ENCODE measurements at regions not wholly inside any gene's neighbourhood (a gene's known extent, or its start where the extent isn't known, plus 50 kb on each side); places are given as distances from the start of the nearest gene placed in this dataset.
"Not testable (repeated sequence)": the region's sequence is repeated elsewhere in the genome, so short reads cannot be mapped to it uniquely, and the experiment has no call there.

DNA sequence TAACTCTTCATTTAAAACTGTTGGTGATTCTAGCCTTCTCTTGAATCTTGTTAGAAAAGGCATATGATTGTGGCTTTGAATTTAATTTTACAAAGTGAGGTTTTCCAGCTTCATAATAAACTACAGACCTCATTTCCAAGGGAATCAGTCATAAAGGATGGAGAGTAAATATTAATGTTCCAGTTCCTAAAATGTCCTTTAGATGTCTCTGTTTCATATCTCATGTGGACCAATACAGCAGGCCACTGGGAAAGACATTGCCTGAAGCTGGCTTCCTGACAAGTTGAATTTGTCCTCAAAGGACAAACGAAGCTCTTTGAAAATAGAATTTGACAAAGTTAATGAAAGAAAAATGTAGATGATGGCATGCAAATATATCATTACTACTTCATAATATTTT lies 125.4 kb downstream of the ZNF330 start:
- DNase-seq (ENCODE audit: low read depth) = no peak

DNA sequence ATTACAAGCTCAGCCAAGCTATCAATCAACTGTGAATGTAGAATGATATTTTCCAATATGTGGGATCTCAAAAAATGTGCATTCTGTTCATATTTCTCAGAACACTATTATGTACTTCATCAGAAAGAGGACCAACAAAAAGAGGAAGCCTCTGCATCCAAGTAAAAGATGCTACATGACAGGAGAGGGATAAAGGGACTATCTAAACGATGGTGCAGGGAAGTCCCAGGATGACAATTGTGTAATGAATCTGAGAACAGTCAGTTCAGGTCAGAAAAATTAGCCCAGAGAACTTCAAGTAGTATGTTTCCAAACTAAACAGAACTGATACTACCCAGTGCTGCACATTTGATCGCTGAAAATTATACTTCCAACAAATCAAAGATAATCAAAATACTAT lies 127.0 kb downstream of the ZNF330 start:
- DNase-seq (ENCODE audit: low read depth) = no peak

DNA sequence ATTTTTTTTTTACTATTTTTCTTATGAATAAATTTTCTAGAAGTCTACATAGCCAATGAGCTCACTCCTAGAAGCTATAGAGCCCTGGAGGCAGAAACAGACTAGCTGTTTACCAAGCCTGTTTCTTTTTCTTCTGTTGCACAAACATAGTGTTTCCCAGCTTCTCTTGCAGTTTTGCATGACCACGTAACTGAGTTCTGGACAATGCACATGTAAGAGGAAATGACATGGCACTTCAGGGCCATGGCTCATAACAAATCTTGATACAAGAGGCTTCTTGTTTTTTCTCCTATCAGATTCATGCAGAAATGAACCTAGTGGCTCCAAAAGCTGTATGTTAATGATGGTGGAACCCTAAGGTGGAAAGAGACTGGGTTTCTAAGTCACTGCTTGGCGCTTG lies 127.4 kb downstream of the ZNF330 start:
- no peak for DNase-seq (ENCODE audit: low read depth)

DNA sequence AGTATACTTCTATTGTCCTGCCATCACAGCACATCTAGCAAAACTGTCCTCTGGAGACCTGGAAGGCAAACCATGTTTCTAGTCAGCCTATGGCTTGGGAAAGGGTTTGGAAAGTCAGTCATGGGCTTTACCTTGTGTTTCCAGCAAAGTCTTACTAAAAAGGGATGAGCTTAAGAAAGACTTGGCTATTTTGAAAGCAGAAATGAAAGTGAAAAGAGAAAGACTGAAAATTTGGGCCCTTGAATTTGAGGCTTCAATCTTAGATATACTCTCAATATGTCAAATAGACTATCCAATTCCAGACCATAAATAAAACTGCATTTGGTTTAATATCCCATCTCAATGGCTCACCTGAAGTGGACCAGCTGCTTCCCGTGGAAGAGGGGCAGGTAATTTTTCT lies 127.9 kb downstream of the ZNF330 start:
- DNase-seq (ENCODE audit: low read depth) = no peak

DNA sequence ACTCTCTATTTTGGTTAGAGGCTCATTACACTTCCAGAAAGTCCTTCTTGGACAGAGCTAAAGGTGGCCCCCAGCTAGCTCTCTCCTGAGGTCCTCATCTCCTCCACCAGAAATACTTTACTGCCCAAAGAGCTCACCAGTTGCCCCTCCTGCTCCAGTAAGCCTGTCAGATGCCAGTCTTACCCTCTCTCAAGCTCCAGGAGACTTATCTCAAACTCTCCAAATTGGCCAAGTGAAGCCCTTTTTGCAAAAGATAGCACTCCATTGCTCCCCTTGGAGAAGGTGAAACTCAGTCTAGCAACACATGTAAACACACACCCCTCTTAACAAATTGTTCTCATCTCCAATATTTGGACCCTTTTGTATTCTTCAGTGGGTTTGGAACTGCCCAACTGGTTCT lies 128.5 kb downstream of the ZNF330 start:
- DNase-seq (ENCODE audit: low read depth) = no peak

DNA sequence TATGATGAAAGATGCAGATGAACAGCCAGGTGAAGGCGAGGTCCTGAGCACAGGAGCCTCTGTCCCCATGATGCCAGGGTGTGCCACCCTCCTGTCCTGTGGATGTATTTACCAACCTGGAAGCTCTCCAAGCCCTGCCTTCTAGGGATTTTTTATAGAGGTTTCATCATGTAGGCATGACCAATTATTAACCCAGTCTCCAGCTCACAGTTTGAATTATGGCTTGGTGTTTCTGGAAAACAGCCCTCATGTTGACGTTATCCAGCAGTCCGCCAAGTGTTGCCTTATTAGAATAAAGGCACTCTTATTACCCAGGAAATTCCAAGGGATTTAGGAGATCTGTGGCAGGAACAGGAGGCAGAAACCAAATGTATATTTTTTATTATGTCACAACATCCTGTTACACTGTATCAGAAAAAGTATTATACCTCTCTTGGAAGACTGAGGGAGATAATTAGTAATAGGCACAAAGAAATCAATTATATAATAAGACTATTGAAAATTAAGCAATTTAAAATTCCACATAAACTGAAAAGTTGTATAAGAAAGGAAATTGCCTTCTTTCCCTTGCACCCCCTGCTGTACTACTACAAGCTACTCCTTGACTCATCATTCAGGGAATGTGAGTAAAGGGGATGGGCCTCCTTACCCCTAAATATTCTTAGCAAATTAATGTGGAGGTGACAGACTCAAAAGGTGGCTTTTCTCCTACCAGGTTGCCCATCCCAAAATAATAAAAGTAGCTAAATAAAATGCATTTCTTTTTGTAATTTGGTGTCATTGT lies 129.6 kb downstream of the ZNF330 start:
- peak; percentile 53 for DNase-seq (ENCODE audit: low read depth)

DNA sequence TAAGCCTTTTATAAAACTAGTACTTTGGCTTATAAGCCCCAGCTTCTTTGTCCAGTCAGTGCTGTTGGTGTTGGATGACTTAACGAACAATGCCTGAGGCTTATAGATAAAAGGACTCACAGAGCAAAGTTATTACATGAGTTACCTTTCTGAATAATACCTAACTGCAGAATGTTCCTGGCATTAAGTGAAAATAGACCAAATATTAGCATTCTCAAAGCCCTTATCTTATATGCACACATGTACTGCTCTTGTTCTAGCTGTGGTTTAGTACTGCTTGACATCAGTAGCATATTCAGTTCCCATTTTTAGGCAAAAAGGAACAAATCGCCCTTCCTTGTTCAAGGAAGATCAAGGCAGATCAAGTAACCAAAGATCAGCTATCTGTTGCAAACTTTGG lies 131.6 kb downstream of the ZNF330 start:
- no peak for DNase-seq (ENCODE audit: low read depth)

DNA sequence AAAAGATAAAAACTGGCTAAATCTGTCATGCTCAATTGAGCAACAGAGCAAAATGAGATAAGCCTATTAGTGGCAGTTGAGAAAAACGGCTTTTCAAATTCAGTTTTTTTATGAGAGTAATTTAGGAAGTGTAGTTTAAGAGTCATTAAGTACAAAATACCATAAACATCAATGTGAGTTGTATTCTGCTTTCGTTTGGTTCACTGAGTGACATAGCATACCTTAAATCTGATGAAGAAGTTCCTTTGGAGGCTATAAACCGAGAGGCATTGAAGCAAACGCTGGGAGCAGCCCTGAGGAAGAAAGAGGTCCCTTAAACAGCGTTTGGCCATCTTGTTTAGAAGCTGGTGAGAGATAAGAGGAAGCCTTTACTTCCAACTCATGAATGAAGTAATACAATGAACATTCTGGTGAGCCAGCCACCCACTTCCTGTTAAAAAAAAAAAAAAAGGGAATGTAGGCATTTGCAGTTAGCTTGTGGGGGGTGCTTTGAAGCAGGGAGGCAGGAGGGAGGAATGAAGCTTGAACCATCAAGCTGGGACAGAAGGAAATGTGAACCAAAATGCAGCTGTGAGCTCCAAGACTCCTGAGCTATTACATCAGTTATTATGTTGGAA lies 132.3 kb downstream of the ZNF330 start:
- DNase-seq (ENCODE audit: low read depth) = peak; percentile 56

DNA sequence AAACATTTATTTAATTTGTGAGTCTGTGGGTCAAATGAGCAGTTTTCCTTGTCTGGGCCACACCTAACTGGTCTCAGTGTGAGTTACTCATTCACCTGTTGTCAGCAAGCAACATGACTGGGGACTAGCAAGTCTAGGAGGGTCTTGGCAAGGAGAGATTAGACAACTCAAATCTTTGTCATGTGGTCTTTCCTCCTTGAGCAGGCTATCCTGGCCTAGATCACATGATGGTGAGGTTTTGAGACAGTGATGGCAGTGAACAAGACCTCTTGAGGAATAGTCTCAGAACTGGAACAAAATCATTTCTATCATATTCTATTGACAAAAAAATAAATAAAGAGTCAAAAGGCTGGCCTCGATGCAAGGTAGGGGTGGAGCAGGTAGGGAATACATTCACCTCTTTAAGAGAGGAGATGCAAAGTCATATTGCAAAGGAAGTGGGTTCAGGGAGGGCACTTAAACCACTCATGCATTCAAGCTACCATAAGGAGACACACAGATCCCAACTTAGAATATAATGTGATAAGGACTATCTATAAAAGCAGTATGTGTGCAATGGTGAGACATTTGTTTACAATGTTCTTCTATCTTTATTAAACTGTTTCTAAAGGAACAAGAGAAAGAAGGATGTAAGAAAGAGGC lies 135.7 kb downstream of the ZNF330 start:
- no peak for DNase-seq (ENCODE audit: low read depth)

DNA sequence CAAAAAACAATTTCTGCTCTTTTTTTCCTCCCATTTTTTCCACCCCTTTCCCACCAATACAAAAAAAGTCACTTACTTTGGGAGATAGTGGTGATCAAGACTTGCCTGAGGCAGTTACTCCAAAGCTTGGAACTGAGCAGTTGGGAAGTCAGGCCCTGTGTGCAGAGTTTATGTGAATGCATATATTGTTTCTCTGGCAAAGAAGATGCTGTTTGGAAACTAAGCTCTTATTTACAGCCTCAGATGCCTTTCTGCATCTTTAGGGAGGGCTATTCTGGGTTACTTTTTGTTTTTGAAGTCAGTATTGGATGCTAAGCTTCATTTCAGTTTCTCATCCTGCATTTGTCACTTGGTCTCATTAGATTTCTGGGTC lies 136.3 kb downstream of the ZNF330 start:
- no peak for DNase-seq (ENCODE audit: low read depth)

DNA sequence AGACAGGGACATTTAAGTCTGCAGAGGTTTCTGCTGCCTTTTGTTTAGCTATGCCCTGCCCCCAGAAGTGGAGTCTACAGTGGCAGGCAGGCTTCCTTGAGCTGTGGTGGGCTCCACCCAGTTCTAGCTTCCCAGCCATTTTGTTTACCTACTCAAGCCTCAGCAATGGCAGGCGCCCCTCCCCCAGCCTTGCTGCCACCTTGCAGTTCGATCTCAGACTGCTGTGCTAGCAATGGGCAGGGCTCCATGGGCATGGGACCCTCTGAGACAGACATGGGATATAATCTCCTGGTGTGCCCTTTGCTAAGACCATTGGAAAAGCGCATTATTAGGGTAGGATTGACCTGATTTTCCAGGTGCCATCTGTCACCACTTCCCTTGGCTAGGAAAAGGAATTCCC lies 147.5 kb downstream of the ZNF330 start:
- not testable (repeated sequence) for DNase-seq (ENCODE audit: low read depth)

DNA sequence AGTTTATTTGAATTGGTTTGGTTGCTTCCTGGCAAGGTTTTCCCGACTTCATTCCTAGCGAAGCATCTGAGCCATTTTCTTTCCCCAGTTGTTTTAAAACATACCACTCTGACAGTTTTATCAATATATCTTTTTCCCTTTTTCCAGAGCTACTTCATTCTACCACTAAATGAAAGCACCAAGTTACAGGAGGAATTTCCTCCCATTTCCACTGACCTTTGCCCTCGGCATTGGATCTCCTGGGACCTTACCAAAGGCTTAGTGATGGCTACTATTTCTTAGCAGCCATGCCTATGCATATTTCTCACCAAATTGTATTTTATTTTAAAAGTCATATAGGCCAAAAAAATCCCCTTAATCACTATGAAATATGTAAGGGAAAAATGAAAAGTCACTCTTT lies 150.5 kb downstream of the ZNF330 start:
- DNase-seq (ENCODE audit: low read depth) = no peak

DNA sequence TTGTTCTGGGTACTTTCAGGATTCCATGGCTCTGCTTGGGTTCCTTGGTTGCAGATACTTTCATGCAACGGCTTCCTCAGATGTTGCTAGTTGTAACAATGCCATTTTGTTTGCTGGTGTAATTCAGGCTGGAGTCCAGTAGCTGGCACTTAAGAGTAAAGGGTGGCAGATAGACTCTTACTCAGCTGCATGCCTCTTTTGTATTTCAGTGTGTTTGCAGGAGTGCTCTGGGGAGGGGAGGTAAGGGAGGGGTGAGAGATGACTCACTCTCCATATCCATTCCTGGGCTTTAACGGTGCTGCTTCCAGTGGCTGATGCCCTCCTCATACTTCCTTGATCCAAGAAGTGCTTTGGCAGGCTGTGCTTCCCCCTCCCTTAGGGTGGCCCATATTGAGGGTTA lies 155.2 kb downstream of the ZNF330 start:
- peak; percentile 51 for DNase-seq (ENCODE audit: low read depth)

DNA sequence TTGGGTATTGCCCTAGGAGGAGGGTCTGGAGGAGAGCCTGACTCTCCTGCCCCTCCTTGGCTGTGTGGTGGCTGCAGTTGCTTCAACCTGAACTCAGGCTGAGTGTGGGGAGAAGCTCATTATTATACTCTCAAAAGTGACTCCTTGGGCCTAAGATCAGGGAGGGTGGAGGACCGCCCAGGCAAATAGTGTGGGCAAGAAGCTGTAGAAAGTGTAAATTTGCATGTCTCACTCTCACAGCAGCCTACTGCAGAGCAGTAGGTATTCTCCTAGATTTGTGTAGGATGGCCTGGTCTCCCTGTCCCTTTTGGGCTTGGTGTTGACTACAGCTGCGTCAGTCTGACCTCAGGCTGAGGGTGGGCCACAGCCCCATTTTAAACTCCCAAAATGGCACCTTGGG lies 156.1 kb downstream of the ZNF330 start:
- no peak for DNase-seq (ENCODE audit: low read depth)

DNA sequence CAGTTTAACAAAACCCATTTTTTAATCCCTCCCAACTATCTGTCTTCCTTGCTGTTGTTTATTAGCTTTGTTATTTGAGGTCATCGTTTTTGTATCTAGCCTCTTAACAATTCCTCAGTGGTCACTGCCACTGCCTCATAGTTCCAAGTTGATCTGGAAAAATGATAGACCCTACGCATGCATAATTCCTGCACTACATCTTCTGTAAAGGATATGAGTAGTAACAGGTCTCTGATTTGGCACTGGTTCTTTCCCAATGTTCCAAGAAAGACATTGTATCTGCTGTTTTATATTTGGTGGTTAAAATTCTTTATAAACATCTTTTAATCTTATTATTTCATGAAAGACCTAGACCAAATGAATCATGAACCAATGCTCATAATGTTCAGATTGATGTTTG lies 166.6 kb downstream of the ZNF330 start:
- DNase-seq (ENCODE audit: low read depth) = no peak

DNA sequence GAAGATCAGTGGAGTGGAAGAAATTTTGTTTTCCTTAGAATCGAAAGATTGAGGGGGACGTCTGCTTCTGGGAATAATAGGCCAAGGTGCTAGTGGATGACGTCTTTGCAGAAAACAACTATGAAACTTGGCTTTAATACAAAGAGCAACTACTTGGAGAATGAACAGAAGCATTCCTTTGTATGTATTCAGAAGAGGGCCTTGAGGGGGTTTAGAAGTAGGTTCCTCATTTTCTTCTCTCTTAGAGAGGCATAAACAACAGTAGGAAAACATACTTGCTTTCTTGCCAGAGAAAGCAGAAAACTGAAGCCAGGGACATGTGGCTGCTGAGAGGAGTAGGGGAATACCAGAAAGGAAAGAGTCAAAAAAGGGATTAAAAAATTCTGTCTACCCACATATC lies 167.8 kb downstream of the ZNF330 start:
- DNase-seq (ENCODE audit: low read depth) = no peak

DNA sequence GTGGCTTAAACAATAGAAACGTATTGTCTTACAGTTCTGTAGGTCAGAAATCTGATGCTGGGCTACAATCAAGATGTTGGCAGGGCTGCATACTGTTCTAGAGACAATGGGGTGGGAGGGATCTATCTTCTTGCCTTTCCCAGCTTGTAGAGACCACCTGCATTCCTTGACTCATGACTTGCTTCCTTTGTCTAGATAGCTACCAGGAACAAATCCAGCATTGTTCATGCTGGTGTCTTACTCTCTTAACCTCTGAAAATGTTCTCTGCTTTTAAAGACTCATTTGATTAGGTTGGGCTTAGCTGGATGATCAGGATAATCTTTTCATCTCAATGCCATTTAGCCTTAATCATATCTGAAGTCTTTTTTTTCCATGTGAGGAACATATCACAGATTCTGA lies 169.0 kb downstream of the ZNF330 start:
- DNase-seq (ENCODE audit: low read depth) = no peak

DNA sequence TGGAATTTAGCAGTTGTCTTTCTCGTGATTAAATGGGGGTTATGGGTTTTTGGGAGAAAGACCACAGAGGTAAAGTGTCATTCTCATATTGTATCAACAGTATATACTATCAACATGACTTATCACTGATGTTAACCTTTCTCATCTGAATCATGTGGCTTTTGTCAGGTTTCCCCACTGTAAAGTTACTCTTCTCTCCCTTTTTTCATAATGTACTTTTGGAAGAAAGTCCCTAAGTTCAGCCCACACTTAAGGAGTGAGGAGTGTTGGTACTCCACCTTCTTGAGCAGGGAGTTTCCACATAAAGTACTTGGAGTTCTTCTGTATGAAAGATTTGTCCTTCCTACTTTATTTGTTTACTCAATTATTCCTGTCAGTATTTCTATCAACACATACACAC lies 169.9 kb downstream of the ZNF330 start:
- DNase-seq (ENCODE audit: low read depth) = no peak

DNA sequence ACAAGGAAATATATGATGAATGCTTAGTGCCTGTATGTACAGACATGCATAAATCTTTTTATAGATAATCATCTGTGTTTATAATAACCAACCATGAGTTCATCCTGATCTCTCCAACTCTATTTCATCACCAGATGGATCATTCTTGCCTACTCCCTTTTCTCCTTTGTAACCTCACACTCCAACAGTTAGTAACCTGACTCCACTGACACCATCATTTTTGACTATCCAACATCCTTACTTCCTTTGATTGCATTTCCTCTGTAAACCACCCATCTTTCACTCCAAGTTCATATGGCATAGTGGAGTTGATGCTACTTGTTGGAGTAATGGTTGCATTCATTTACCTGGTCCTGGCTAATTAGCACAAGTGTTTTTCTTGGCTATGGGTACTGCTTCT lies 170.6 kb downstream of the ZNF330 start:
- DNase-seq (ENCODE audit: low read depth) = no peak

DNA sequence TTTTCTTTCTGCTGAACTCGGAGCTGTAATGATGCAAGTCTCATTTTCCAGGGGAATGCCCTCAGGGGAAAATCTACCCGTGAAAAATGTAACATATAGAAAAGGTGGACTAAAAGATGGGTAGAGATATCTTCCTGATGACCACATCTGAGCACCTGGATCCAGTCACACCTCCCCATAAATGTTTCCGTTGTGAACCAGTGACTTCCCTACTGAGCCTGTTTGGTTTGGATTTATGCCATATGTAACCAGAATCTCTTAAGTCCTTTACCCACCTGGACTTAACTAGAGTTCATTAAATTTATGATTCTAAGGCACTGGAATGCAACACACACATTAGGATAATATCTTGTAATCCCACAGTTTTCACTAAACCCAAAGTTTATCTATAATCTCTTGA lies 171.1 kb downstream of the ZNF330 start:
- no peak for DNase-seq (ENCODE audit: low read depth)

DNA sequence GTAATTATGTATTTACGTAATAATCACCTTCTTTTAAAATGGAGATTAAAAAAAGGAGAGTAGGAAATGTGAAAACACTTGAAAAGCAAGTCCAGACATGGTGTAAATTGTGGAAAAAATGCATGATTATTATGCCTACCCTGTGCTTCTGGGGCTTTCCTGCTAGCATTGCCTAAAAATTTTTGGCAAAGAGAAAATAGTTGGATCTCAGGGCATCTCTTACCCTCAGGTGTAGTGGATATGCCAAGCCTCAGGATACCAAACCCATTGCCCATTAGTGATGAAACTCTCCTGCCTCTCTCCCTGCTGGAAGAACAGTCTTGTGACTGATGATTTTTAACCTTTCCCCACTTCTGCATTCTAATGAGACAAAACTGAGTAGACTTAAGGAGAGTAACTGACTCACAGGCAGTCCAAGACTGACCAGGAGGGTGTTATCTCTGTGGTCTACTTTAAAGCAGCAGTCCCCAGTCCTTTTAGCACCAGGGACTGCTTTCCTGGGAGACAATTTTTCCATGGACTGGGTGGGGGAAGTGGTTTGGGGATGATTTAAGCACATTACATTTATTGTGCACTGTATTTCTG lies 174.6 kb downstream of the ZNF330 start:
- DNase-seq (ENCODE audit: low read depth) = no peak

DNA sequence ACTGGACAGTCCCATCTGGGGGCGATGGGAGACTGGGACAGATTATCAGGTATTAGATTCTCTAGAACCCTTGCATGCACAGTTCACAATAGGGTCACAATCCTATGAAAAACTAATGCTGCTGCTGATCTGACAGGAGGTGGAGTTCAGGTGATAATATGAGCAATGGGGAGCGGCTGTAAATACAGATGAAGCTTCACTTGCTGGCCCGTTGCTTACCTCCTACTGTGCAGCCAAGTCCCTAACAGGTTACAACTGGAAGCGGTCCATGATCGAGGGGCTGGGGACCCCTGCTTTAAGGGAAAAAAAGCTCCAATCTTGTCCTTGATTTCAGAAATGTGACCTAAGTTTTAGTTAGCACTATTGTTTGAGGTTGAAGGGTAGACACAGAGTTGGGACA lies 175.2 kb downstream of the ZNF330 start:
- no peak for DNase-seq (ENCODE audit: low read depth)

DNA sequence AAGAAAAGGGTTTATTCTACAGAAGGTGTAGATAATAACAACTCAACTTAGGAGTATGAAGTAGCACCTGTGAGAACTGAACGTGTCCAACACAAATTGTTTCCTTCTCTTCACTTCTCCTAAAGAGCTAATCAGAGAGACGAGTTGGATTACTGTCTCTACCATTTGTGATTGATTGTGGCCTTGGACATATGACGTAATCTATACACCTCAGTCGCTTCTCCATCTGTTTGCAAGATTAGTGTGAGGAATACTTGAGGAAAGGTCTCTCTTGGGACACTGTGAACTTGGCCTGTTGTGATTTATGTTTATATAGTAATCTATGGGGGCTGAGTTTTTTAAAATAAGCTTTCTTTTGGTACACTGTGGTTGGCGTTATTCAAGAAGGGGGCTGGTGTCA lies 182.0 kb downstream of the ZNF330 start:
- no peak for DNase-seq (ENCODE audit: low read depth)
